CD8-positive, alpha-beta memory T cell (primary cell): ENCODE measurements at regions not wholly inside any gene's neighbourhood (a gene's known extent, or its start where the extent isn't known, plus 50 kb on each side); places are given as distances from the start of the nearest gene placed in this dataset.

Experiments
- CTCF ChIA-PET: fragments of 350-600 bp; sonication (Branson Sonifier 250); formaldehyde crosslinking; loops from one replicate; lab custom pipeline; 2021; ENCODE audit warnings: antibody characterized with exemption; lab: Charles Lee
- POLR2A ChIA-PET: fragments of 350-600 bp; sonication (Branson Sonifier 250); formaldehyde crosslinking; loops from one replicate; lab custom pipeline; 2021; ENCODE audit warnings: antibody characterized with exemption; lab: Charles Lee
- DNase-seq, 5 donors: peaks; one replicate each; pipeline versions ENCODE4 v3.0.0 to v3.0.0-alpha.2; 2020 to 2022; ENCODE audit warnings: mixed read lengths in 1 of 5
- H3K27ac ChIP-seq: one replicate; pipeline ENCODE4 v1.7.0; 2013; ENCODE audit warnings: low read depth, mild to moderate bottlenecking, low read length, moderate library complexity
- H3K27me3 ChIP-seq: 2 replicates; pipeline ENCODE4 v1.7.0; 2013; ENCODE audit warnings: low read length, mild to moderate bottlenecking; ENCODE audit not compliant: insufficient read depth, poor library complexity, severe bottlenecking
- H3K36me3 ChIP-seq: 2 replicates; pipeline ENCODE4 v1.7.0; 2013; ENCODE audit warnings: mild to moderate bottlenecking, low read length, moderate library complexity; ENCODE audit not compliant: insufficient read depth
- H3K4me1 ChIP-seq: 2 replicates; pipeline ENCODE4 v1.7.0; 2013; ENCODE audit warnings: mild to moderate bottlenecking, low read length, moderate library complexity; ENCODE audit not compliant: insufficient read depth
- H3K4me3 ChIP-seq: 2 replicates; pipeline ENCODE4 v1.7.0; 2013; ENCODE audit warnings: mild to moderate bottlenecking, low read length
- H3K9me3 ChIP-seq: 2 replicates; pipeline ENCODE4 v1.7.0; 2013; ENCODE audit warnings: mild to moderate bottlenecking, low read length
- H3K27ac Mint-ChIP-seq, 8 donors: one replicate each; pipeline ENCODE4 v1.8.0; 2020 to 2021; ENCODE audit warnings: mixed read lengths in 8 of 8, mild to moderate bottlenecking in 6 of 8, inconsistent platforms in 3 of 8, moderate library complexity in 3 of 8
- H3K27me3 Mint-ChIP-seq, 2 donors: one replicate each; pipeline ENCODE4 v1.8.0; 2020 to 2021; ENCODE audit warnings: mixed read lengths in 2 of 2, mild to moderate bottlenecking in 1 of 2, moderate library complexity in 1 of 2
- H3K36me3 Mint-ChIP-seq, 3 donors: one replicate each; pipeline ENCODE4 v1.8.0; 2020 to 2021; ENCODE audit warnings: mixed read lengths in 3 of 3, inconsistent platforms in 1 of 3, mild to moderate bottlenecking in 1 of 3
- H3K4me1 Mint-ChIP-seq, 3 donors: one replicate each; pipeline ENCODE4 v1.8.0; 2020 to 2021; ENCODE audit warnings: mixed read lengths in 3 of 3, inconsistent platforms in 1 of 3, mild to moderate bottlenecking in 1 of 3
- H3K4me3 Mint-ChIP-seq, 7 donors: one replicate each; pipeline ENCODE4 v1.8.0; 2020 to 2021; ENCODE audit warnings: mixed read lengths in 7 of 7, mild to moderate bottlenecking in 6 of 7, moderate library complexity in 4 of 7, inconsistent platforms in 2 of 7
- H3K9me3 Mint-ChIP-seq, 5 donors: one replicate each; pipeline ENCODE4 v1.8.0; 2020 to 2022; ENCODE audit warnings: mixed read lengths in 5 of 5, mild to moderate bottlenecking in 3 of 5, moderate library complexity in 2 of 5, inconsistent platforms in 1 of 5

DNA sequence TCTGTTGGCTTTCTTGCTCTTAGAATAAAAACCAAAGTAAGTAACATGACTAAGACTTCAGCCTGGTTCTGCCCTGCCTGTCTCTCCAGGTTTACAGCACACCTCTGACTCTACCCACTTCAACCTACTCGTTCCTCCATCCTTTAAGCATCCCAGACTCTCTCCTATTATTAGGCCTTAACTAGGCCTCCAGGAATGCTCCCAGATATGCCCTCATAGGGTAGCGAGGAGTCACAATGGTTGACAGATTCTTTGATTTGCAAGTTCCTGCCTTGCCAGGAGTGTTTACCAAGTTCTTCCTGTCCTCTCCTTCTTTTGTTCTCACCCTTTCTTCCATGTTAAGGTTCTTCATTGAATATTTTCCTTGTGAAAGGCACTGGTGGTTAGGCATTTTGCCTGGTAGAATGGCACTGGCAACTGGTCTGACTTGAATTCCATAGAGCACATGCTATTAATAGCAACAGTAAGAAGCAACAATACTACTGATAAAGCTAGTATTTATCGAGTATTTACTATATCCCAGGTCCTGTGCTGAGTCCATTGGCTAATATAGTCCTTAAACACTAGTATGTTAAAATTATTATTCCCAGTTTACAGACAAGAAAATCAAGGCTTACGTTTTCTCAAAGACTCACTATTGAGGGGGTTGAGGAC lies 327.9 kb upstream of the PRKCQ start:
- Histone ChIP-seq H3K4me1 (peaks cover 5% of the 10 kb centered on the region), H3K27me3 (no peaks in the 10 kb centered on the region), H3K9me3 (no peaks in the 10 kb centered on the region), H3K27ac (no peak overlapping the region), H3K36me3 (no peaks in the 10 kb centered on the region), H3K4me3 (no peak overlapping the region)
- CTCF ChIA-PET, result no interaction called here
- Mint-ChIP-seq H3K9me3 (peaks cover 2 to 11% (median 7%) of the 10 kb centered on the region in 5 donors), H3K4me1 (no peaks in the 10 kb centered on the region), H3K27me3 (peaks cover 3 to 10% of the 10 kb centered on the region in 2 donors), H3K27ac (no peak overlapping the region), H3K4me3 (no peak overlapping the region), H3K36me3 (peaks cover 0 to 31% (median 4%) of the 10 kb centered on the region in 3 donors)
- POLR2A ChIA-PET, result no interaction called here
- DNase-seq, result no peak

DNA sequence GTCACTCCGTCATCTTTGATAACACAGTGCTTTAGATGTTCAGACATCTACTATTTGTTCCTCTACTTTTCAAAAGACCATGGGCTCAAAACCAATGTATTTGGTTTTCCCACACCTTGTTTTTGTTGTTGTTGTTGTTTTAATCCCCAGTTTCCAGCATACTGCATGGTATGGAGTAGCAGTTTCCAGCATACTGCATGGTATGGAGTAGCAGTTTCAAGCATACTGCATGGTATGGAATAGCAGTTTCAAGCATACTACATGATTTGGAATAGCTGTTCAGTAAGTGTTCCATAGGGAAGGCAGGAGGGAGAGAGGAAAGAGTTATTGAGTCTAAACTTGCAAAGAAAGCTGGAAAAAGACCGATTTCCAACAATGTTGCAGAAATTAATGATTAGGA lies 314.3 kb upstream of the PRKCQ start:
- H3K4me3 ChIP-seq, result no peak overlapping the region
- no peak overlapping the region for H3K27ac Mint-ChIP-seq
- ChIA-PET POLR2A (no interaction called here), CTCF (no interaction called here)
- no peak for DNase-seq
- peaks cover 0 to 23% of the 10 kb centered on the region in 2 donors for H3K27me3 Mint-ChIP-seq
- H3K27me3 ChIP-seq, result no peaks in the 10 kb centered on the region
- H3K27ac ChIP-seq, result no peak overlapping the region
- no peaks in the 10 kb centered on the region for H3K36me3 Mint-ChIP-seq
- H3K9me3 Mint-ChIP-seq, result no peaks in the 10 kb centered on the region
- H3K4me3 Mint-ChIP-seq, result no peak overlapping the region
- no peaks in the 10 kb centered on the region for H3K4me1 ChIP-seq
- H3K9me3 ChIP-seq, result no peaks in the 10 kb centered on the region
- no peaks in the 10 kb centered on the region for H3K4me1 Mint-ChIP-seq
- H3K36me3 ChIP-seq, result no peaks in the 10 kb centered on the region

DNA sequence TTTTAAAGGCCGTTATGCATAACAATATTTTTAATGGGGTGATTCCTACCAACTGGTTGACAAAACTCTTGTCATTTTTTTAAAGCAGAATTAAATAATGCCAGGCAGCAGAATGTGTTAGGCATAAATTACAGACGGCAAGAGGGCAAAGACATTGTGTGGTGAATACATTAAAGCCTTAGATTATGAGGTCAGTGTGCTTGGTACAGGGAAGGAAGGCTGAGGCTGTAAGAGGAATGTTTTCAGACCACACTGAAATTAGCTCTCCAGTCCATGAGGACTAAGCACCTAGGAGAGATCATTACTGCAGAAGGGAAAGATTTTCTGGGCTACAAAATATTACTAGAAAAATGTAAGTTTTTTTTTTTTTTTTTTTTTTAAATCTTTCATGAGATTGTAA lies 312.8 kb upstream of the PRKCQ start:
- Mint-ChIP-seq H3K4me3 (no peak overlapping the region), H3K36me3 (no peaks in the 10 kb centered on the region), H3K4me1 (no peaks in the 10 kb centered on the region), H3K27ac (no peak overlapping the region), H3K9me3 (no peaks in the 10 kb centered on the region), H3K27me3 (peaks cover 0 to 19% of the 10 kb centered on the region in 2 donors)
- Histone ChIP-seq H3K4me1 (no peaks in the 10 kb centered on the region), H3K27me3 (no peaks in the 10 kb centered on the region), H3K9me3 (no peaks in the 10 kb centered on the region), H3K36me3 (no peaks in the 10 kb centered on the region), H3K4me3 (no peak overlapping the region), H3K27ac (no peak overlapping the region)
- DNase-seq, result no peak
- CTCF ChIA-PET, result no interaction called here
- POLR2A ChIA-PET, result no interaction called here

DNA sequence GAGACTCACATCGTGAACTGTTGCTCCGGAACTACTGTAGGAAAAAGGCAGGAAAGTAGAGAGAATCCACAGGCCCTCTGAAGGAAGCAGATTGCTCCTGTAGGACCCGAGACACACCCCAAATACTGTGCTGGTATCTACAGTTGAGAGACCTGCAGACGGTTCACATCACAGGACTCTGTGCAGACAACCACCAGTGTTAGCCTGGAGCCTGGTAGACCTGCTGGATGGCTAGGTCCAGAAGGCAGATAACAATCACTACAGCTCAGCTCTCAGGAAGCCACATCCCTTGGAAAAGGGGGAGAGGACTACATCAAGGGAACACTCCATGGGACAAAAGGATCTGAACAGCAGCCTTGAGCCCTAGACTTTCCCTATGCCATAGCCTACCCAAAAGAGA lies 311.8 kb upstream of the PRKCQ start:
- no peaks in the 10 kb centered on the region for H3K9me3 Mint-ChIP-seq
- CTCF ChIA-PET, result no interaction called here
- no peaks in the 10 kb centered on the region for H3K36me3 Mint-ChIP-seq

DNA sequence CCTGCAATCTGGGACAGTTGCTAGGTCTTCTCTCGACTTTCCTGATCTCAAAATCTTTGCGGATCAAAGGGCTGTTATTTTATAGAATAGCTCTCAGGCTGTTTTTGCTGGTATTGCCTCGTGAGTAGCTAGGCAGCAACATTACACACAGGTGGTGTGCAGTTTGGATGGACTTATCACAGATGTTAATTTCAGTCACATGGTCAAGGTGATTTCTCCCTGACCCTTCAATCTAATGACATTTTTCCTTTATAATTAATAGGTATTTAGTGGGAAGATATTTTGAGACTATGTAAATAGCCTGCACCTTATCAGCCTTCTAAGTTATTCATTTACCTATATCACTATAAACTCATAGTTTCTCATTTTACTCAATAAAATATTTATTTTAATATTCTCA lies 309.6 kb upstream of the PRKCQ start:
- Histone ChIP-seq H3K36me3 (no peaks in the 10 kb centered on the region), H3K27me3 (no peaks in the 10 kb centered on the region), H3K27ac (no peak overlapping the region), H3K4me3 (no peak overlapping the region), H3K4me1 (no peaks in the 10 kb centered on the region), H3K9me3 (no peaks in the 10 kb centered on the region)
- peaks cover 0 to 8% of the 10 kb centered on the region in 2 donors for H3K27me3 Mint-ChIP-seq
- CTCF ChIA-PET, result no interaction called here
- no peaks in the 10 kb centered on the region for H3K9me3 Mint-ChIP-seq
- H3K4me1 Mint-ChIP-seq, result peaks cover 5 to 9% (median 8%) of the 10 kb centered on the region in 3 donors
- no peak overlapping the region for H3K4me3 Mint-ChIP-seq
- POLR2A ChIA-PET, result no interaction called here
- no peak for DNase-seq
- H3K36me3 Mint-ChIP-seq, result no peaks in the 10 kb centered on the region
- no peak overlapping the region for H3K27ac Mint-ChIP-seq

More for the DNA sequence above, 311.8 kb upstream of the PRKCQ start:
- H3K4me1 ChIP-seq, result no peaks in the 10 kb centered on the region
- Mint-ChIP-seq H3K4me3 (no peak overlapping the region), H3K27ac (no peak overlapping the region), H3K27me3 (peaks cover 0 to 19% of the 10 kb centered on the region in 2 donors), H3K4me1 (no peaks in the 10 kb centered on the region)
- no peaks in the 10 kb centered on the region for H3K27me3 ChIP-seq
- POLR2A ChIA-PET, result no interaction called here
- no peak overlapping the region for H3K27ac ChIP-seq
- no peaks in the 10 kb centered on the region for H3K36me3 ChIP-seq
- no peaks in the 10 kb centered on the region for H3K9me3 ChIP-seq
- DNase-seq, result no peak
- no peak overlapping the region for H3K4me3 ChIP-seq

DNA sequence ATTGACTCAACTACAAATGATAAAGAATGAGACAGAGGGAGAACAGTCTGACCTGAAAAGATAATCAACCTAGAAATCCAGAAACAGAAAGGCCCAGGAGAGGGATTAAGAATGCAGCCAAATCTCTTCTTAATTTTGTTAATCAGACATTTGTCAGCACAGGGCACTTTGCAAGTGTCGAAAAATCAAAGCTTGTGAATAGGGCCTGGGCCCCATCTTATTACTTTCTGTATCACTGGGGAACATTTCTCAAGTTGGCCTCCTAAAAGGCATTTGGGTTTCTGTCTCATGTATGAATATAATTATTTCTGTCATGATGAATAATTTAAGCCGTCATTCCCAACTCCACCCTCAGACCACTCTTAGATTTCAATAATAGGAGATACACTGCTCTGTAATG lies 308.4 kb upstream of the PRKCQ start:
- POLR2A ChIA-PET, result interaction anchor here (0.6 kb wide), 1 partner anchor 744 kb away, joined by 3 read pairs; no protein-coding TSS in a partner anchor
- Mint-ChIP-seq H3K27ac (no peak overlapping the region), H3K9me3 (no peaks in the 10 kb centered on the region), H3K4me1 (peaks cover 5 to 10% (median 9%) of the 10 kb centered on the region in 3 donors), H3K27me3 (peaks cover 2 to 3% of the 10 kb centered on the region in 2 donors), H3K4me3 (no peak overlapping the region), H3K36me3 (no peaks in the 10 kb centered on the region)
- Histone ChIP-seq H3K27ac (no peak overlapping the region), H3K4me3 (no peak overlapping the region), H3K27me3 (no peaks in the 10 kb centered on the region), H3K36me3 (no peaks in the 10 kb centered on the region), H3K9me3 (no peaks in the 10 kb centered on the region), H3K4me1 (no peaks in the 10 kb centered on the region)
- CTCF ChIA-PET, result interaction anchor here (0.7 kb wide), 1 partner anchor 798 kb away, joined by 3 read pairs; no protein-coding TSS in a partner anchor
- DNase-seq, result no peak

DNA sequence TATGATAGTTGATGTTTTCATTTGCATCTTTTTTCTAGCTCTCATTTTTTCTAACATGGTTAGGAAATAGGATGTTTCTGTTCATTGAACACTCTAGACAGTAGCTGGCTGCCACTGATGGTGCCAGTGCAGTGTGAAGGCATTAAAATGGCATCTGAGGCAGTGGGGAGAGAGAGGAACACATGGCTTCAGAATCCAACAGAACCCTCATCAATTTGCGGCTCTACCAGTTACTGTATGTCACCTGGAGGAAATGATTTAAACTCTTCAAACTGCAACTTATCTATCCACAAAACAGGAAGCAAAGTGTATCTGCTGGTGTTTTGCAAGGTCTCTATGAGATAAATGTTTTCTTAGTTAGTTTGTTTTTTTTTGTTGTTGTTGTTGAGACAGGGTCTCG lies 305.2 kb upstream of the PRKCQ start:
- Mint-ChIP-seq H3K36me3 (no peaks in the 10 kb centered on the region), H3K4me1 (peaks cover 5 to 10% (median 9%) of the 10 kb centered on the region in 3 donors), H3K27ac (peak overlapping the region in 1 of 8 donors; percentile 19), H3K9me3 (no peaks in the 10 kb centered on the region), H3K4me3 (peak overlapping the region in 4 of 7 donors; percentile 2 to 46 (median 10)), H3K27me3 (peaks cover 3 to 6% of the 10 kb centered on the region in 2 donors)
- Histone ChIP-seq H3K27me3 (no peaks in the 10 kb centered on the region), H3K9me3 (no peaks in the 10 kb centered on the region), H3K4me1 (no peaks in the 10 kb centered on the region), H3K27ac (no peak overlapping the region), H3K4me3 (no peak overlapping the region), H3K36me3 (no peaks in the 10 kb centered on the region)
- CTCF ChIA-PET, result no interaction called here
- POLR2A ChIA-PET, result no interaction called here
- DNase-seq, result no peak

DNA sequence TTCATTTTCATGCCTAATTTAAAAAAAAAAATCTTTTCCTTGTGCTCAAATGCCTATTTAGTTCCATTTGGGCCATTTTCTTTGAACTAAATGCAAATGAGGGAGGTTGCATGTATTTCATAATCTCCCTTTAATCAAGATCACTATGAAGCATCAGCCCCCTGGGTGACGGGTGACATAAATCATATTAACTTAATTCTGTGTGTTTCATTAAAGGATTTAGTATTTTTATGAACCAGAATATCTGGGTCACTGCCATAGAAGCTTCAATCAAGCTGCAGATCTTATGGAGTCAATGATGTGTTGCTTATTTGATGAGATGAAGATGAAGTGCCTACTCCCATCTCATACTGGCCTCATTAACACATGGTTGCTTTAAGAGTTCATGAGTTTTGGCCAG lies 301.9 kb upstream of the PRKCQ start:
- POLR2A ChIA-PET, result no interaction called here
- H3K27me3 ChIP-seq, result peaks cover 3% of the 10 kb centered on the region
- H3K27ac Mint-ChIP-seq, result no peak overlapping the region
- no peak overlapping the region for H3K4me3 ChIP-seq
- H3K27me3 Mint-ChIP-seq, result peaks cover 6 to 26% of the 10 kb centered on the region in 2 donors
- no peaks in the 10 kb centered on the region for H3K4me1 ChIP-seq
- H3K27ac ChIP-seq, result no peak overlapping the region
- no peaks in the 10 kb centered on the region for H3K36me3 ChIP-seq
- H3K9me3 ChIP-seq, result no peaks in the 10 kb centered on the region
- H3K4me1 Mint-ChIP-seq, result peaks cover 5 to 10% (median 9%) of the 10 kb centered on the region in 3 donors
- H3K4me3 Mint-ChIP-seq, result no peak overlapping the region
- H3K9me3 Mint-ChIP-seq, result no peaks in the 10 kb centered on the region
- H3K36me3 Mint-ChIP-seq, result no peaks in the 10 kb centered on the region
- no peak for DNase-seq
- CTCF ChIA-PET, result no interaction called here
